ENCODE measurements at regions not wholly inside any gene's neighbourhood (a gene's known extent, or its start where the extent isn't known, plus 50 kb on each side); places are given as distances from the start of the nearest gene placed in this dataset.

GRCh38 chr11:126127898-126128297 lies 65.2 kb upstream of the CDON start:
- DNase-seq (ENCODE audit: low spot score) = no peak

DNA sequence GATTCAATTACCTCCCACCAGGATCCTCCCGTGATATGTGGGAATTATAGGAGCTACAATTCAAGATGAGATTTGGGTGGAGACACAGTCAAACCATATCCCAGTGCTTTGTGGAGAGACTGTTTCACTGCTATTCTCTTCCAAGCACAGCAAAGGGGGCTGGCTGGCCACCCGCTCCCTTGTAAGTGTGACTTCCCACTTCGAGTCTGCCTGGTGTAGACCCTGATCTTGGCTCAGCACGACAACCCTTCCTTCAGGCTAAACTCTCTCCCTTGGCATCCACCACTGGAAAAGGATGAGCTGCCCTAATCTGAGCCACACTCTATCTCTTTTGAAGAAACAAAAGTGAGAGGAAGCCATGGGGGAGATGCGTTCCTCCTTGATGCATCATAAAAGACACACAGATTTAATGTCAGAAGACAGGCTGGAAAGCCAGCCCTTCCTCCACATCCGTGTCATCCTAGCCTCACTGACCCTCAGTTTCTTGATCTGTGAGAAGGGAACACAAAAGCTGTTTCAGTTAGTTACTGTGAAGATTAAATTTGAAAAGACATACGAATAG lies 64.7 kb upstream of the CDON start:
- no peak for DNase-seq (ENCODE audit: low spot score)

GRCh38 chr11:126124231-126124661 lies 61.6 kb upstream of the CDON start:
- no peak for DNase-seq (ENCODE audit: low spot score)

- DNase-seq (ENCODE audit: low spot score) = no peak
These were observed 61.0 kb upstream of the CDON start for GRCh38 chr11:126123686-126124085.

GRCh38 chr11:126122863-126123262 lies 60.2 kb upstream of the CDON start:
- DNase-seq (ENCODE audit: low spot score) = no peak

DNA sequence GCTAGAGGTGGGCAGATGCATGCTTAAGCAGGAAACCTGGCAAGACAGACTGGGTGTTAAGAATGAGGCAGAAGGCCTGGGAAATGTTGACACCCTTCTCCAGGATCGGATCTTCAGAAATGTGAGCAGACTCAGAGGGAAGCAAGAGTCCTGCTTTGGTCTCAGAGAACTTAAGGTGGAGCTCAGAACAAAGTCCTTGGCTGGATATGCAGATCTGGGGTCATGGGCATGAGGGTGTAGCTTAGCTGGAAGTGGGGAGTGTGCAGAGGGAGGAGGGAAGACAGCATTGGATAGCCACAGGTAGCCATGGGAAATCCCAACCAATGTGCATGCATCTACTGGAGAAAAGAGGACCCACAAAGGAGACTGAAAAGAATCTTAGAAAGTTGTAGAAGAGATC lies 58.6 kb upstream of the CDON start:
- no peak for DNase-seq (ENCODE audit: low spot score)

- DNase-seq (ENCODE audit: low spot score) = no peak
These were observed 56.1 kb upstream of the CDON start for GRCh38 chr11:126118806-126119205.

DNA sequence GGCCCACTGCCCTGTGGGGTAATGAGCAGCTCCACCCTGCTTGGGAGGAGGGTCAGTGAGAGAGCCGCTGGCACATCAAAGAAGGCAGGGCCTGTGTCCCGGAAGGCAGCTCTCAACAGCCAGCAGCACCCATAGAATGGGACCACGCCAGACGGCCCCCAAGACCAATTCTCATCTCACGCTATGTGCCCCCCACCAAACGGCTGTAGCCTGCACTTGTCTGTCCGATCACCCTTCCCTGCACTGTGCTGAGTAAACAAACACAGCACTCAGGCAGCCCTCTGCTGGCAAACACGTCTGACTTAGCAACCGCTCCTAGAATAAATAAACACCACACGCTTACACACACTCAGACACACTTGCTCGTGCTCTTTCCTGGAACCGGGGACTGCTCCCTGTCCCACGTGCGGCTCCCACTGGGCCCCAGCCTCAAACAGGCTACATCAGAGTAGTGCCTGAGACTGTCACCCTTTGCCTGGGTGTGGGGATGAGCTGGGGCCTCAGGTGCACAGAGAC lies 53.2 kb upstream of the CDON start:
- peak; percentile 81 for DNase-seq (ENCODE audit: low spot score)

- DNase-seq (ENCODE audit: low spot score) = no peak
These were observed 52.4 kb upstream of the CDON start for GRCh38 chr11:126115127-126115495.

DNA sequence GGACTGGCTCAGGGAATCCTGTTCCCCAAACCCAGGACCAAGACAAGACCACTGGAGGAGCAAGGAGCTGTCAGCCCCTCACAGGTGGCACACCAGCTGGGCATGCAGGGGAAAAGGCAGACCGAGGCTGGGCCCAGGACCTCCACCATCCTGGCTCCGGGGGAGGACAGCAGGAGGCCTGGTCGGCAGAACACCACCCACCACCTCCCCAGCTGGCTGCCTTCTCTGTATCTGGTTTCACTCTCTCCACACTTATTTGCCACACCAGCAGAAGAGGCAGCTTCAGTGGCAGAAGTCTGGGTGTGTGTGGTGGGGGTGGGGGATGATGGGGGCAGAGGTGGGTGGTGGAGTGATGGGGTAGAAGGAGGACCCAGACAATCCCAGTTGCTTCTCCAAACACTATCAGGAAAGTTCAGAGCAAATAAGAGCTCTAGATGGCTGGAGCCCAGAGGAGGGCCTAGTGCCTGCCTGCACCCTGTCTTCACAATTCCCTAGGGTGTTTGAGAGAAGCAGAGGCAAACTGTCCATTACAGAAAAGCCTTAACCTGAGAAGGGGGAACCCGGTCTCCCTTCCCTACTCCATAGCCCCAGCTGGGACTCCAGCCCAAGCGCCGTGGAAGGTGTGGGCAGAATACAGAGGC lies 51.9 kb upstream of the CDON start:
- DNase-seq (ENCODE audit: low spot score) = no peak

DNA sequence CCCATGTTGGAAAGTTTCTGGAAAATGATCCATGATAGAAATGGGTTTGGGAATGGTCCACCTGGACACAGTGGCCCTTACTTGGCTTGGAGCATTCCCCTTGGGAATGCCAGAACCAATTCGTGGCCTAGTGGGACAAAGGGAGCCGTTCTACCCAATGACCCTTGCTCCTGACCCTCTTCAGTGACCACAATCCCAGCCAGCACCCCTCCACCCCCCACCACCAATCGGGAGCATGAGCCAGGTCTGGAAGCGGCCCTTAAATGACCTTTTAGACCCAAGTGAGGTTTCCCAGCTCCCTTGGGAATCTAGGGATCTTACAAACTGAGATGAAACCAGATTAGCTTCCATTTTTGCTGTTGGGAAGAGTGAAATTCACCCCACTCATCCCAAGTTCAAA lies 51.3 kb upstream of the CDON start:
- DNase-seq (ENCODE audit: low spot score) = no peak

DNA sequence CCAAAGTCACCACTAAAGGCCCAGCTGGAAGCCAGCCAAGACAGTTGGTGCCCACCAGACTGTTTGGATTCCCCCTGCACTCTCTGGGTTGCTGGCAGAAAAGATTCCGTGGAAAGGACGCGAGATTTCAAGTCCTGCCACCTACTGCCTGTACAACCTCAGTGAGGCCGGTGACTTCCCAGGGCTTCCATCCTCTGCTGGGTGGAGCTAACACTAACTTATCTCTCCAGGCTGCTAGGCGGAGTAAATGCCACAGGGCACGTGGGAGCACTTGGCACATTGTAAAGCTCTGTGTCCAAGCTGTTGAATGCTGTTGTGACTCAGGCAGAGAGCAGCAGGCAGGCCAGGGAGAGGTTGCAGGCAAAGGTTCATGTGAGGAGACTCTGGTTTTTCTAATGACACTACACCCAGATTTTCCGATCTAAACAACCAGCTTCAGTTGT lies 50.9 kb upstream of the CDON start:
- DNase-seq (ENCODE audit: low spot score) = peak; percentile 80

GRCh38 chr11:126113012-126113411 lies 50.3 kb upstream of the CDON start:
- no peak for DNase-seq (ENCODE audit: low spot score)

DNA sequence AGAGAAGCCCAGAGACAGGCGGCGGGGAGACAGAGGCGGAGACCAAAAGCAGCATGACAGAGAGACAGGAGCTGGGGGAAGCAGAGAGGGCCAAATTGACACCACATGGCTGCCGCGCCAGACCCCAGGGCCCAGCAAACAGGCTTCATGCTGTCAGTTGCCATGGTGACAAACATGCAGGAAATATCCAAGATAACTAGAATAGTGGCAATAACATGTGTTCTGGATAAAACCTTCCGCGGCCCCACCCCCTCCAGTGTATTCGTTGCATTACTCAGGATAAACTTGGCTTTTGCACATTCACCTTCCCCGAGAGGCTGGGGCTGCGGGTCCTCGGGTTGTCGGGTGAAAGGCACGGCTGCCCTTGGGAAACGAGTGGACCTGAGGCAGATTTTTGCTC lies 49.9 kb upstream of the CDON start:
- no peak for DNase-seq (ENCODE audit: low spot score)

Data from AG08396 (cell line).